ENCODE measurements at regions not wholly inside any gene's neighbourhood (a gene's known extent, or its start where the extent isn't known, plus 50 kb on each side); places are given as distances from the start of the nearest gene placed in this dataset.

DNA sequence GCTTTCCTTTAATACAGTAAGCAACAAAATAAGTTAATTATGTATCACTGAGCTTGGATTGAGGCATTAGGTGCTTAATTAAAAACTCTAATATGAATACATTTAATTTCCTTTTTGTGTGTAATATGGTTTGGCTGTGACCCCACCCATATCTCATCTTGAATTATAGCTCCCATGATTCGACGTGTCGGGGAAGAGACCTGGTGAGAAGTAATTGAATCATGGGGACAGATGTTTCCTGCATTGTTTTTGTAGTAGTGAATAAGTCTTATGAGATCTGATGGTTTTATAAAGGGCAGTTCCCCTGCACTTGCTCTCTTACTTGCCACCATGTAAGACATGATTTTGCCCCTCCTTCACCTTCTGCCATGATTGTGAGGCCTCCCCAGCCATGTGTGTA, 325.4 kb upstream of the CDH7 start:
- no peaks in the 10 kb centered on the region for H3K27me3 ChIP-seq (ENCODE audit: control insufficient read depth, low read length)
- H3F3A ChIP-seq (ENCODE audit: control insufficient read depth, insufficient read depth): no peaks in the 10 kb centered on the region
- no peak overlapping the region for H3K4me2 ChIP-seq (ENCODE audit: low read length)
- no peaks in the 10 kb centered on the region for H4K20me1 ChIP-seq (ENCODE audit: control insufficient read depth, insufficient read depth, low read depth, low read length)
- TF ChIP-seq CTCF (IDR thresholded peaks at IDR 0.05; ENCODE audit: low read depth, low read length, poor library complexity, severe bottlenecking): no peak
- TF ChIP-seq EZH2phosphoT487 (IDR thresholded peaks at IDR 0.05; ENCODE audit: borderline replicate concordance, low read length): no peak
- H3K36me3 ChIP-seq (ENCODE audit: control insufficient read depth, low read length): no peaks in the 10 kb centered on the region
- H3K4me1 ChIP-seq (ENCODE audit: control insufficient read depth, low read length): no peaks in the 10 kb centered on the region
- no peaks in the 10 kb centered on the region for H3K9me3 ChIP-seq (ENCODE audit: control insufficient read depth, insufficient read depth, low read length)
- H3K79me2 ChIP-seq (ENCODE audit: control insufficient read depth, low read length): no peaks in the 10 kb centered on the region
- no peak overlapping the region for H3K27ac ChIP-seq (ENCODE audit: low read depth, low read length)
- H3K9me2 ChIP-seq (replicated peaks; ENCODE audit: control insufficient read depth, low read length): no peaks in the 10 kb centered on the region
- H3K4me3 ChIP-seq (ENCODE audit: low read length): no peak overlapping the region

DNA sequence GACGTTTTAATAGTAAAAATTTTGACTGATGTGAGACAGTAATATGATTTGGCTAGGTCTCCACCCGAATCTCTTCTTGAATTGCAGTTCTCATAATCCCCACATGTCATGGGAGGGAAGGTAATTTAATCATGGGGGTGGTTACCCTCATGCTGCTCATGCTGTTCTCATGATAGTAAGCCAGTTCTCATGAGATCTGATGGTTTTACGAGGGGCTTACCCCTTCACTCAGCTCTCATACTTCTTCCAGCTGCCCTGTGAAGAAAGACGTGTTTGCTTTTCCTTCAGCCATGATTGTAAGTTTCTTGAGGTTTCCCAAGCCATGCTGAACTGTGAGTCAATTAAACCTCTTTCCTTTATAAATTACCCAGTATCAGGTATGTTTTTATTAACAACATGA, 327.0 kb upstream of the CDH7 start:
- H3K9me2 ChIP-seq (replicated peaks; ENCODE audit: control insufficient read depth, low read length): no peaks in the 10 kb centered on the region
- no peaks in the 10 kb centered on the region for H3K9me3 ChIP-seq (ENCODE audit: control insufficient read depth, insufficient read depth, low read length)
- TF ChIP-seq CTCF (IDR thresholded peaks at IDR 0.05; ENCODE audit: low read depth, low read length, poor library complexity, severe bottlenecking) (no peak), EZH2phosphoT487 (IDR thresholded peaks at IDR 0.05; ENCODE audit: borderline replicate concordance, low read length) (no peak)
- H3K27ac ChIP-seq (ENCODE audit: low read depth, low read length): no peak overlapping the region
- no peaks in the 10 kb centered on the region for H4K20me1 ChIP-seq (ENCODE audit: control insufficient read depth, insufficient read depth, low read depth, low read length)
- H3K27me3 ChIP-seq (ENCODE audit: control insufficient read depth, low read length): no peaks in the 10 kb centered on the region
- H3F3A ChIP-seq (ENCODE audit: control insufficient read depth, insufficient read depth): no peaks in the 10 kb centered on the region
- no peaks in the 10 kb centered on the region for H3K36me3 ChIP-seq (ENCODE audit: control insufficient read depth, low read length)
- no peak overlapping the region for H3K4me2 ChIP-seq (ENCODE audit: low read length)
- H3K4me3 ChIP-seq (ENCODE audit: low read length): no peak overlapping the region
- no peaks in the 10 kb centered on the region for H3K4me1 ChIP-seq (ENCODE audit: control insufficient read depth, low read length)
- H3K79me2 ChIP-seq (ENCODE audit: control insufficient read depth, low read length): no peaks in the 10 kb centered on the region

DNA sequence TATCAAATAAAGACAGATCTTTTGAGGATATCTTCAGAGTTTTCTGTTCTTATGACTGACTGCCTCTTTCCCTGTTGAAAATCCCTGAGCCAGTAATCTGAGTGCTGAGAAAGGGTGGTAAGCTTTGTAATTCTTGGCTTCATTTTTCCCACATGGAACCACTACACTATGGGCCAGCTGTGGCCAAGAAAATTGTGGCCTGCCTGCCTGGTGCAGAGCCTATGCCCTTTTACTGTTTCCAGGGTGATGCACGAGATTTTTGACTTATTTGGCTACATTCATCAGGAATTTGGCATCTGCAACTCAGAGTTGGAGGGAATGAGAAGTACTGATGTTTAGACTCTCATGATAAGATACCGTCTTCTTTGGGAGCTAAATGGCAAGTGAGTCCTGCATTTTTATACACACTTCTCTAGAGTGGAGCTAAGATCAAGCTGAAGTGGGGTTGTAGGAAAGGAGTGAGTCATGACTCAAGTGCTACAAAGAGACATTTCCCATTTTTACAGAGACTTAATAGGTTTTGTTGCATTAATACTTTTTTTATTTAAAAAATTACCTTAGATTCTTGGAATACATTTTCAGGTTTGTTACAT, 328.2 kb upstream of the CDH7 start:
- H3K4me3 ChIP-seq (ENCODE audit: low read length): no peak overlapping the region
- TF ChIP-seq EZH2phosphoT487 (IDR thresholded peaks at IDR 0.05; ENCODE audit: borderline replicate concordance, low read length) (no peak), CTCF (IDR thresholded peaks at IDR 0.05; ENCODE audit: low read depth, low read length, poor library complexity, severe bottlenecking) (no peak)

More for the DNA sequence above, 328.2 kb upstream of the CDH7 start:
- H3K9me2 ChIP-seq (replicated peaks; ENCODE audit: control insufficient read depth, low read length): no peaks in the 10 kb centered on the region
- no peaks in the 10 kb centered on the region for H3F3A ChIP-seq (ENCODE audit: control insufficient read depth, insufficient read depth)
- H3K9me3 ChIP-seq (ENCODE audit: control insufficient read depth, insufficient read depth, low read length): no peaks in the 10 kb centered on the region
- H3K36me3 ChIP-seq (ENCODE audit: control insufficient read depth, low read length): no peaks in the 10 kb centered on the region
- H3K27ac ChIP-seq (ENCODE audit: low read depth, low read length): no peak overlapping the region
- H4K20me1 ChIP-seq (ENCODE audit: control insufficient read depth, insufficient read depth, low read depth, low read length): no peaks in the 10 kb centered on the region
- no peaks in the 10 kb centered on the region for H3K4me1 ChIP-seq (ENCODE audit: control insufficient read depth, low read length)
- no peak overlapping the region for H3K4me2 ChIP-seq (ENCODE audit: low read length)
- H3K27me3 ChIP-seq (ENCODE audit: control insufficient read depth, low read length): no peaks in the 10 kb centered on the region
- H3K79me2 ChIP-seq (ENCODE audit: control insufficient read depth, low read length): no peaks in the 10 kb centered on the region
